Testis (tissue), 2 donors: ENCODE measurements at regions not wholly inside any gene's neighbourhood (a gene's known extent, or its start where the extent isn't known, plus 50 kb on each side); places are given as distances from the start of the nearest gene placed in this dataset.

ENCODE experiments used
- CTCF ChIP-seq, 3 experiments: fragments of 450-650 bp in 2 of 3; fragments of 200-600 bp in 1 of 3; sonication (generic) in 1 of 3; IDR thresholded peaks; one replicate each; pipeline ENCODE4 v1.5.1; 2016 to 2019; ENCODE audit warnings: antibody characterized with exemption in 3 of 3, mild to moderate bottlenecking in 2 of 3, moderate library complexity in 1 of 3
- POLR2A ChIP-seq: fragments of 450-650 bp; IDR thresholded peaks from one replicate; pipeline ENCODE4 v1.6.1; 2017; ENCODE audit warnings: antibody characterized with exemption, mild to moderate bottlenecking, moderate library complexity

GRCh38 chr10:59563531-59563930 is 146.1 kb downstream of the SLC16A9 start:
- TF ChIP-seq POLR2A (no peak), CTCF (IDR thresholded peaks at IDR 0.05) (no peak)
